ENCODE measurements at regions not wholly inside any gene's neighbourhood (a gene's known extent, or its start where the extent isn't known, plus 50 kb on each side); places are given as distances from the start of the nearest gene placed in this dataset.

DNA sequence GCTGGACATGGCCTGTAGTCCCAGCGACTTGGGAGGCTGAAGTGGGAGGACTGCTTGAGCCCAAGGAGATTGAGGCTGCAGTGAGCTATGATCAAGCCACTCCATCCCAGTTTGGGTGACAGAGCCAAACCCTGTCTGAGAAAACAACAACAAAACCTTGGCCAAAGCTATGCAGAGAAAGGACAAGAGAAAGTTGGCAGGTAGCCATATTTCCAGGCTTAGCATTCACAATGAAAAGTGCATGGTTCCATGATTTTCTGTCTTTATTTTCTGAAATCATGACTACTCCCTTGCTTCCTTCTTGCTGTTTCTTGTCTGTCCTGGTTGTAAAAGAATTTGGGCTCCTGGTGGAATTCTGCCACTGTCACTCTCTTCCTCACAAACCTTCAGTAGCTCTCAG is 284.6 kb upstream of the C2CD4B start:
- no peak for DNase-seq

DNA sequence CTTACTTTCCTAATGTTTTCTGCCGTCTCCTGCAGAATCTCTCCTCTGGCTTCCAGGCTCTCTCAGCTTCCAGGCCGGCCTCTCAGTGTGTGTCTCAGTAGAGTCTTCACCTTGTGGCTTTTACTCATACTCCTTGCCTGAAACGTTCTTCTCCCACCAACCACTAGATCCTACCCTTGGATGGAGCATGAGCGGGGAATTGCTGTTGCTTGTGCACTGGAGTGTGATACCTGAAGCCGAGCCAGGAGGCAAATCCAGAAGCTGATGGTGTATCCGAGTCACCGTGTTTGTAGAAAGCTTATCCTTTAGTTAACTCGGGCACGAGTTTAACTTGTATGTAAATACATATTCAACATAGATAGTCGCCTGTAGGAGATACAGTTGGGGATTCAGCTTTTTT is 285.0 kb upstream of the C2CD4B start:
- no peak for DNase-seq

DNA sequence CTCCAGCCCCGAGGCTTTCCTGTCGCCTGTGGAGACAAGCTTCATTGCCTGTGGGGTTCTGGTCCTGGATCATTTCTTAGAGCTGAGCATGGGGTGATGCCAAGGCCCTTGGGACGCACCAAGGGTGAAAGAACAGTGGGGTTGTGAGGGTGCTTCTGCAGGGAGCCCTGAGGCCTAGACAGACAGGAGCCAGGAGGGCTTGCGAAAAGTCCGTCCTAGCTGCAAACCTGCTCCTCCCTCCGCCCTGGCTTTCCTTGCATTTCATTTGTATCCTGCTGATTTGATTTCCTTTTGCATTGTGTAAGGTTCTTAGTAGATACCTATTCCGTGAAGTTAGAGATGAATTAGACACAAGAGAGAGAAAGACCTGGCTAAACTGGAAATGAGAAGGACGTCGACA is 286.9 kb upstream of the C2CD4B start:
- DNase-seq = no peak

DNA sequence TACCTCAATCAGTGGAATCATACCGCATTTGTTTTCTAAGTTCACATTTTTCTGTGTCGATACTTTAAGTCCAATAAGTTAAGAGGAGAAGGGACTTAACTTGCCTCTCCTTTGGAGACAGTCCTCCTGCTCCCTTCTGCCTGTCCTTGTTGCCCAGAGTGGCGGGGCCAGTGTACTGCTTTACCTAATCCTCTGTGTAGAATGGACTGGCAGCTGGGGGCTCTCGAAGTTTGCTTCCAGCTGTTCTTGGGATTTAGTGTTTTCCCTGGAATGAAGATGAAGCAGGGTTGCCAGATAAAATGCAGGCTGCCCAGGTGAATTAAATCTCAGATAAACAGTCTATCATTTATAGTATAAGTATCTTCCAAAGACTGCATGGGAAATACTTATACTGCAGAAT is 287.6 kb upstream of the C2CD4B start:
- DNase-seq = no peak

DNA sequence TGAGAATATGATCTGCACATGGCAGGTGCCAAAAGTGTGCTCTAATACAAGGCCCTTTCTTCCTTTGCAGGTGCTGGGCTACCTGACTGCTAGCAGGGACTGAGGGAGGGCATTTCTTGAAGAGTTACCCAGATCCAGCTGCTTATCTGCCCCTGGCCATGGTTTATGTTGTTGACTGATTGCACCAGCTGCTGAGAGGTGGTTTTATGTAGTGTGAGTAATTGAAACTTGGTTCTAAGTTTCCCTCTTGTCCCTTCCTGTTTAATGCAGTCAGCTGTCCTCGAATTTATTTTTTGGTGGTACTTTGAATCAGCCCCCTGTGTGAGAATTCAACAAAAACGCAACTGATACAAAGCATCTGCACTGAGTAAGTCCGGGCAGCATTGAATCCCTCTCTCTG is 288.3 kb upstream of the C2CD4B start:
- no peak for DNase-seq

DNA sequence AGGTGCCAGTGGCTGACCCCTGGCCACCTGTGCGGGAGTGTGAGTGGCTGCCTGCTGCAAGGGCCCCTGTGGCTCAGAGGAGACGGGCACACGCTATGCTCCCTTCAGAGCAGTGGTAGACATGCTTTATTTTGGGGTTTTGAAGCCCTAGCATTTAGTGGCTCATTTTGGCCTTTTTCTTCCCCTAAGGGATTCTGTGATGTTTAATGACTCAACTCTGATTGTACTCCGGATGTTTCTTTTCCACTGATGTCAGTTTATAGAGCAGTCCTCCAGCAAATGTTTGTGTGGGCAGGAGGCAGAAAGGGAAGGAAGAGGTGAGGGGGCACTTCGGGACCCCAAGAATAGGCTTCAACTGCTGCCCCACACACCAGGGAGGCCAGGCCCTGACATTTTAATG is 288.9 kb upstream of the C2CD4B start:
- no peak for DNase-seq

DNA sequence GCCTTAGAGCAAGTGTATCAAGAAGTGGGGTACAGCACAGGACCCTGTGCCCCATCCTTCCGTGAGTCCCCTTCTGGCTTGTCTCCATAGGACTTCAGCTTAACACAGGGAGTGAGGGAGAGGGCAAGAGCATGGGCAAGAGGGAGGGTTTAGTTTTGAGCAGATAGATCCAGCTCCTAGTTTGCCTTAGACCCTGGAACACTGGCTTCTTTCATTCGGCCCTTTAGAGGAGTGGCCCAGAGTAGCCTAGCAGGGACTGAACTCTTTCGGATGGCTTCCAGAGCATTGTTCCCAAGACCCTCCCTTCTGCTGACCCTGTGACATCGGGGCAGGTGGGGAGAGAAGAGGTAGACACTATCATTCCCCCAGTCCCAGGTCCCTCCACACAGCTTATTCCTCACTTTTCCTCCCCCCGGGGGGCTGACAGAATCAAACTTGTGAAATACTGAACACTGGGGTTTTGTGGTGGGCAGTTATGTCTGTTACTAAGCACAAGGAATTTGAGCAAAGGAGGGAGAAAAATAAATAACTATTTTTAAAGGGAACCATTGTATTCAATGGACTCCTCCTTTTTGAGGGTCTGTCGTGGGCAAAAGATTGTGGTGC is 289.6 kb upstream of the C2CD4B start:
- no peak for DNase-seq

DNA sequence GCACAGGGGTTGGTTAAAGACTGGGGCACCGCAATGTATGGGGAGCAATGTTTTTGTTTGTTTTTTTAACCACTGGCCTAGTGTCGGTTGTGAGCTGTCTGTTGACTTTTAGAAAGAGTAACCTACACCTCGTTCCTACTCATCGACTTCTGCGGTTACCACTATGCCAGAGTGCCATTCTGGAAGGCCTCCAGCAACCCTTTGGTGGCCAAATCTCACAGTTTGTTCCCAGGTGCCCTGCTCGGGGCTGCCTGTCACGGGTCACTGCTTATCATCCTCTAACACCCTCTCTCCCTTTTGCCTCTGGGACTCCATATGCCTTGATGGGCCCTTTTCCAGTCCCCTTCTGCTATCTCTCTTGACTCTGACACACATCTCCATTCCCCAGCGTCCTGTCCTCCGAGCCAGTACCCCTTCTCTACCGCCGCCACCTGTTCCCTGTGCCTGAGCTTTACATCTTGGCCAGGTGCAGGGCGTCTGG is 290.4 kb upstream of the C2CD4B start:
- DNase-seq = no peak

DNA sequence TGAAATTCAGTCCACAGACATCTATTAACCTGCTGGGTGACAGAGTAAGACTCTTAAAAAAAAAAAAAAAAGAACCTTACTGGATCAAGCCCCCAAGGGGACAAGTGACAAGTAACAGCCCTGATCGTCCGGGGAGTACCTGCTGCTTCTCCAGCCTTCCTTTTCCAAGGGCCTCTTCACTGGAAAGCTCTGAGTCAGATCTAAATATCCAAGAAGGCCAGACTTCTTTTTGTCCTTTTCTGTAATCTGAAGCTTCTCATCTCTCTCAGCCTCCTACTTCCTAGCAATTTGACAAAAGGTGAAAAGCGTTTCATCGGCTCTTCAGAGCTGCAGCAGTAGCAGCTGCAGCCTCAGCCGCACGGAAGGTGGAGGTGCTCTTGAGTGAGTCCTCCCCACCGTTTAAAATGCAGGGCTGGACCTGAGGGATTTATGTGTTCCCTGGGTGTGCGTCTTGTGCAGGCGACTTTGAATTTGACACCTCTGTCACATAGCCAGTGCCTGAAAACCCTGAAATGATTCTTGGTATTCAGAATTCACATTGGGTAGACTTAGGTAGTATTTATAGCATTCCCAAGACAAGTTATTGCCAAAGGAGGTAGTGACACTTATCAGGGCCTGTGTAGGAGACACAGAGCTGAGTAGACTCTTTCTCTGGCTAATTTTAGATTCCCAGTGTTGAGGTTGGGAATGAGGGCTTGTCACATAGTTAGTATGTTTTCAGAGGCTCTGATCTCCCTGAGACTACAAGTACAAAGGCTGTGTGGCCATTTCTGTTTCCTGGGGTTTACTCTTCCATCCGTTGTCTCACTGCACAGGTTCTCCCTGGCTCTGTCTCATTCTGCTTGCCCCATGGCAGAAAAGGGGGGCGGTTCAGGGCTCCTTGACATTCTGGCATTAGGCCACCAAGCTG is 291.2 kb upstream of the C2CD4B start:
- no peak for DNase-seq

DNA sequence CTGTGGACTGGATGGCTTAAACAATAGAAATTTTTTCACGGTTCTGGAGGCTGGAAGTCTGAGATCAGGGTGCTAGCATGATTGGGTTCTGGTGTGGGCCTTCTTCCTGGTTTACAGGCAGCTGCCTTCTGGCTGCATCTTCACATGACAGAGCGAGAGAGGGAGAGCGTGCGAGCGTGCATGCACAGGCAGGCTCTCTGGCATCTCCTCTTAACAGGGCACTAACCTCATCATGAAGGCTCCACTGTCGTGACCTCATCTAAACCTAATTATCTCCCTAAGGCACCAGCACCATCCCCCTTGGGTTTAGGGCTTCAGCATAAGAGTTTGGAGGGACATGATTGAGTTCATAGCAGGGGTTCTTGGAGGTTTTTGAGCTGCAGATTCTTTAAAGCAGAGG is 292.0 kb upstream of the C2CD4B start:
- no peak for DNase-seq

DNA sequence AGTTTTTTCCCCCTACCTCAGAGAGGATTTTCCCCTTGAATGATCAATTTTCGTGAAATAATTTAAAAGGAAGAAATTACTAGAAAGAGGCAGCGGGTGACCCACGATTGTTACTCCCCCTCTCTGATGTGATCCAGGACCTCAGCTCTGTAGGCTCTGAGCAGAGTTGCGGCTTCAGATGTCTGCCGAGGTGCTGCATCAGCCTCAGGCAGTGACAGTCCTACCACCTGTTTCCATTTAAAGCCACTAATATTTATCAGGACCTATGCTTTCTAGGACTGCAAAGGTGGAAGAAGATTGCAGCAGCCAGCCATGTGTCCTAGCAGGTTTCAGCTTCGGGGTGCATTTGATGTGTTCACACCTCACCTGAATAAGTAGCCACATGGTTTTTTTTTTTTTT is 294.8 kb upstream of the C2CD4B start:
- no peak for DNase-seq

DNA sequence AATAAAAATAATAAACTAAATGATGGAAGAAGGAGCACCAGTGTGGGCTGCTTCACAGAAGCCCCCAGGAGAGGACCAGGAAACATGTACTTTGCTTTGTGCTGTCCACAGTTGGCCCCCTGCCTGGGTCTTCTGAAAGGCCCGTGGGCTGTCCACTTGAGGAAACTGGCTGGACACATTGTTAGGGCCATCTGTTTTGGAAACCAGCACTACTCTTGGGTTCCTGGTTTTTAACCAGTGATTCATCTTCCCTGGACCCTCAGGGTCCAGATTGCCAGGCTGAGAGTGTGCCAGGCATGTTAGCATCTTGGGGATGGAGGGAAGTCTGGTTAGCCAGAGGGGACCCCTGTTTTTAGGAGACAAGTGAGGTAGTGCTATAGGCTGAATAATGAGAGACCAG is 297.2 kb upstream of the C2CD4B start:
- no peak for DNase-seq

DNA sequence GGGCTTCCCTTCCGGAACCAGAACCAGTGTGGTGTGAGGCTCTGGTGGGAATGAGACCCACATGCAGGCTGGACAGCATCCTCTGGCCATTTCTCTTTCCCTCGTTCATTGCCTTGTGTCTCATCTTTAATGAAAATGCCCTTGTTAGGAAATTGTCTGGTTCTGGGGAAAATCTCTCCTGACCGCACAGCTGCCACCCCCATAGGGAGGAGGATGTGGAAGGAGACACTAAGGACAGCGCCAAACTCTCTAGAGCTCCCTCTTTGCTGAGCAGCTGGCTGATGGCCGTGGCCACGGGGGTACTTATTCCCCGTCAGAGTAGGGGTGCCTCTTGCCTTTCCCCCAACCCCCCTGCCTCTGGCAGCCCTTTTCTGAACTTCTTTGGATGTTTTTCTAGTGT is 297.6 kb upstream of the C2CD4B start:
- no peak for DNase-seq

DNA sequence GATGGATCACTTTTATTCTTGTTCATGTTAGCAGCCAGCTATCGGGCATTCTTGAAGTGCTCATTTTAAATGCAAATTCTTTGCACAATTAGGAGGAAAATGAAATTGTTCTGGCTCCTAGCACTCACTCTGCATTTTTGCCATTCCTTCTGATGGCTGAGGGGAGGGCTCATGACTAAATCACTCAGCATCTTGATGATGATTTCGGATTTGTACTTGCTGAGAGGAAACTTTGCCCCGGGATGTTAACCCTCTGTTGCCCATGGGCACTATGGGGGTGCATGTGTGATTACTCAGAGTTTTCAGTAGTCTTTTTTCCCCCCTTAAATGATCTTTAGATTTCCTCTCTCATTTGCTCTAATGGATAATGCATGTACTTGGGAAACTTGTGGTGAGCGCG is 299.6 kb upstream of the C2CD4B start:
- no peak for DNase-seq

DNA sequence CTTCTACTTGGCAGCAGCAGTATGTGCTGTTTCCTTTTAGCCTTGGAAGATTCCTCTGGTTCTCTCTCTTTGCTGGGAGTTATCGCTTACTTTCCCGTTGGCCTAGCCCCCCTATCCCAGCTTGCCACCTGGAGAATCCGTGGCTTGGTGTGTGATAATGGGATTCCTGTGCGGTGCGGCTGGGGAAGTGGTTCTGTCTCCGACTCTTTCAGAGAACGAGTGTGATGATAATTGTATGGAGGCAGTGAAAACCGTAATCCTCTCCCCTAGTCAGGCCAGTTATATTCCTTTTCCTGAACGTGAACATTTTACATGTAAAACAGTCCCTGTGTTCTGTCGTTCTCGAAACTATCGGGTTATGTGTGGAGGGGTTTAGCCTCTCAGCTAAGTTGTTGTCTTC is 300.1 kb upstream of the C2CD4B start:
- DNase-seq = no peak

DNA sequence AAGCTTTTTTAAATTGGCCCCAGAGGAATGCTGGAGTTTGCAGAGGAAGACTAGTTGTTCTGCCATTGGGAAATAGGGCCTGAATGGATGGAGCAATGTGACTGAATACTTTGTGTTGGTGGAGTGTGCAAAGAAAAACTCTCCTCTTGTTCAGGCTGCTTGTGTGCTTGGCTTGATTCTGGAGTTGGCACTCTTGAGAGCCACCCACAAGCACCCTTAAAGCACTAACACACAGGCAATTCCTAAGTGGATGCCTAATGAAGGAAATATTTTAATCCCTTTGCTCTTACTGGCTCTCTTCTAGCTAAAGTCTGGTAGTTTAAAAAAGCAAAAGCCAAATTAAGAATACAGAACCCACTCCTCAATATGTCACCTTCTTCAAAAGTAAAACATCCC is 304.4 kb upstream of the C2CD4B start:
- no peak for DNase-seq

DNA sequence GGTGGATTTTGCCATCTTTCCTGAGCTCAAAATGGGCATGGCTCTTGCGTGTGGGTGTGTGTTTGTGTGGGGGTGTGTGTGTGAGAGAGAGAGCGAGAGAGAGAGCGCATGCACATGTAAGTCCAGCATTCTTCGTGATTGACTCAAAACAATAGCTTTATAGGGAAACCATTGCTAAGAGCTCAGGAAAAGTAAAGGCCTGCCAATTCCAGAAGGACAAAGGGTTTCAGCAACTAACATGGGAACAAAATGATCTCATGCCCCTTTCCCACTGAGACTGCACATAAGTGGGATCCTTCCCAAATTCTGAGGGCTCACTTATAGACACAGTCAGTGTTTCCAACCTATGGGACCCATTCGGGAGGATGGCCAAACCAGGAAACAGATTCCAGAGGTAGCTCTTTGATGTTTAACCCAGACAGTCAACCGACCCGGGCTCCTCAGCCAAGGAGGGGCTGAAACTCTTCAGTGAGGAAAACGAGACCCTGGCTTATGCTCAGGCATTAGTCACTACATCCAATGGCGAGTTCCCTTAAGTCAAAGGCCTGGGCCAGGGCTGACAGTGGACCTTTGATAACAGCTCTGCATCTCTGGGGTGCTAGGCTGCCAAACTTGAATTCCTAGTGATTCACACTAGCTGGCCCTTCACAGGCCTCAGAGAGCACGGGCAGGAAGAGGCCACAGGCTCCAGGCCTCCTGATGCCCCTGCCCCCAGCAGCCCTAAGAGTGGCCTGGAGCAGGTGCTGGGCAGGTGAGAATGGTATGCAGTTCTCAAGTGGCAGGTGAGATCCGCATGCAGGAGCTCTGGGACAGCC is 305.0 kb upstream of the C2CD4B start:
- DNase-seq = no peak

DNA sequence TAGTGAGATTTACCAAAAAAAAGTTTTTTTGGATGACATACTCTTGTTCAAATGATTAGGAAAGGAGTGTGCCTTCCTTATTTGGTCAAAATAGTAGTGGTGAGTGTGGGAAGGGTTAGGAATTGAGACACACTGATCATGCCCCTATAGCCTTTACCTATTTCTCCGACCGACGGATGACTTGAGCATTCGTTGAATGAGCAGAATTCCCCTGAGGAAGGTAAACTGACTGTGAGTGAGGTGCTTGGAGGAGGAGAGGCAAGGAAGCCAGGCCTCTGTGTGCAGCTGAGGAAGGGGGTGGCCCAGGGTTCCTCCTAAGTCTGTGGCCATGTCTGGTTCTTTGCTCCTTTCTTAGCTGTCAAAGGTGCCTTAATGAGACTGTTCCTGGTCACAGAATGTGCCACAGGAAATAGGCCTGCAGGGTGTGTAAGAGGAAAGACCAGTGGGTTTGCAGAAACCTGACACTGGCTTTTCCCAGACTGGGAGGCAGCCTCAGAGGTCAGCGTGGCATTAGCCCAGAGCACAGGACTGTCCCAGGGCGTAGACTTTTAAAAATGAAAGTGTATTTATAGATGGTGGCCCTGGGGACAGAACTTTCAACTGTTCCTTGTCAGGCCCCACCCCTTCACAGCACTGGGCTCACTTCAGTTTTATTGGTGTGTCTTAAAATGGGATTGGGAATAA is 307.7 kb upstream of the C2CD4B start:
- DNase-seq = no peak

DNA sequence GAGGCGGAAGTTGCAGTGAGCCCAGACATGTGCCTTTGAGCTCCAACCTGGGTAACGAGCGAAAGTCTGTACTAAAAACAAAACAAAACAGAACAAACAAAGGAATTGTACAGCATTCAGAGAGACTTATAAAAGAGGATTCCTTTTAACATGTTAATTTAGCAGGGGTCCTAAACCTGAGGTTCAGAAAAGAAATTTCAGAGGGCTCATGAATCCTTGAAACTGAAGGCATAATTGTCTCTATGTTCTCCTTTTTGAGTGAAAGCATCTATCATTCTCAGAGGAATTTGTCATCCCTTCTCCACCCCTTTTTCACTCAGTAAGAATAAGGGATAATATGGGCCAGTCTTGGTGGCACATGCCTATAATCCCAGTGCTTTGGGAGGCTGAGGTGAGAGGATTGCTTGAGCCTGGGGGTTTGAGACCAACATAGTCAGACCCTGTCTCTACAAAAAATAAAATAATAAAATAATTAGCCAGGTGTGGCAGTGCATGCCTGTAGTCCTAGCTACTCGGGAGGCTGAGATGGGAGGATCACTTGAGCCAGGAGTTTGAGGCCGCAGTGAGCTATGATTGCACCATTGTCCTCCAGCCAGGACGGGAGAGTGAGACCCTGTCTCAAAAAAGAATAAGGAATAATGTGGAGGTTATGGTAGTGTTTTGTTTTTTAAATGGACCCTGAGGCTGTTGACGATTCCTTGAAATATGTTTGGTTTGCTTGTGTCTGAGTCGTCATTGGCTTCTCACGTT is 309.1 kb upstream of the C2CD4B start:
- no peak for DNase-seq

DNA sequence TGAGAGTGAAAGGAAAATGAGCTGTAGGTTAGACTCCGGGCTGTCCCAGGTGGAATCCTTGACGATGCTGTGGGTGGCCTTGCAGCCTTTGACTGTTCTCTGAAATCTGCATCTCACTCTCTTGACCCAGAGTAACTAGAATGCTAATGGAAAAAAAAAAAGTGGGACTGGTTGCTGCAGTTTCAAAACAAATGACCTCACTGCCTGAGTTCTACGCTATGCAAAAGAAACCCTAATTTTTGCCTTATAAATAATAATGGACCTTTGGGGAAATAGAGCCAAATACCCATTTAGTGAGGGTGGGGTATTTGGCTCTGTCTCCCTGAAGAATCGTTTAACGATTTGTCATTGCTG is 309.7 kb upstream of the C2CD4B start:
- DNase-seq = no peak

DNA sequence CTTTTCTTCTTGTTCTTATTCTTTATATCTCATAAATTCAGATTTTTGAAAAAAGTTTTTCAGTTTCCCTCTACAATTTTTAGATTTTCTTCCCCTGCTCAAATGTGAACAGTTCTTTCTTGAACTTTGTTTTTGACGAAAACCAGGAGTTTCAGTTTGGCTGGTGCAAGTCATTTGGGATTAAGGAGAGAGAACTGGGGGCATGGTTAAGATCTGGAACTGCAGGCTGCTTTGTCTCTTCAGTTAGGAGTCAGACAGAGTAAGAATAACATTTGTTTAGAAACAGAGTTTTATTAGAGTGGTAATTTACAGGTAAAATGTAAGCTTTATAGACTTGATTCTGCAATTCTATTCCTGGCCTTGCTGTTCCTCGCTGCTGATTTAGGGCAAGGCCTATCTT is 310.5 kb upstream of the C2CD4B start:
- no peak for DNase-seq

DNA sequence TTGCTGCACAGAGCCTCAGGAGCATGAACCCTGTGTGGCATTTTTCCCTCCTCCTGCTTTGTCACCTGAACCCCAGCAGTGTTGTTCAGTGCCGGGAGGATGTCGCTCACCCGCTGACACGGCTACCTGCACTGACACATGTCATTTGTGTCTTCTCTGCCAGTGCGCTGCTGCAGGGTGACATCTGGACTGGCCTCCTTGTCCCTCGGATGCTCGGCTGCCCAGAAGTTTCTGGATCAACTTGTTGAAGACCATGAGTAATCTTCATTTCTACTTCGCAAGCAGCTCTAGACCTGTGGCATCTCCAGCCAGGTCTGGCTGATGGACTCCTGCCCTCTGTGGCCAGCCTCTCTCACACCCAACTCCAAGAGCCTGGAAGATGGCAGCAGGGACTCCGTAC is 311.1 kb upstream of the C2CD4B start:
- no peak for DNase-seq

DNA sequence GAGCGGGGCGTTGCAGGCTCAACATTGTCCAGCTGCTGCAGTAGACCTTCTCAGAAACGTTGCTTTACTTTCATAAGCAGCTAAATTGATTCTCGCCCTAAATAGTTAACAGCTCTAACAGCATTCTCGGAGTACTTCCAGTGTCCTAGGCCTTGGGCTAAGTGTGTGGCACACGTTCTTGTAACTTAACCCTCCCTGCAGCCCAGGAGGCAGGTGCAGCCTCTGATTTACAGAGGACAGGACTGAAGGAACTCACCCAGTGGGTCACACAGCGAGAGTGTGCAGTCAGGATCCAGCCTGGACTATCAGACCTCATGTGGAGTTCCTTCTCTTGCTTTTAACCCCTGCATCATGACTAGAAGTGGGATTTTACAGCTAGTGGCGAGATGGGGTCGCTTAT is 312.8 kb upstream of the C2CD4B start:
- no peak for DNase-seq

All from DMS153 (cell line).